ENCODE measurements at regions not wholly inside any gene's neighbourhood (a gene's known extent, or its start where the extent isn't known, plus 50 kb on each side); places are given as distances from the start of the nearest gene placed in this dataset.

DNA sequence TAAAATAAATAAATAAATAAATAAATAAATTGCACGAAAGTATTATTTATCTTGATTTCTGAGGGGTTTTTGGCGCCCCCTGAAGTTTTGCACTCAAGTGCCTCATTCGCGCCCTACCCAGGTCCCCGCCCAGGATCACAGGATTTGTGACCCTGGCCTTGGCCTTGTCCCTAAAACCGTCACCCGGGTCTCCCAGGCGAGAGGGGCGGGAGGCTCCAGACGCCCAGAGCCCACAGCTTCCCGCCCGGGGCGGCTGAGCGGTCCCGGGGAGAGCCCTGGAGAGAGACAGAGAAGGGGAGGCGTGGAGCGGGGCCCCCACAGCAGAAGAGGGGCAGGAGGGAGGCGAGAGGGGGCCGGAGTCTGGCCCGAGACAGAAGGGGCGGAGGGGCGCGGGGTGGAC, 91.8 kb upstream of the CASZ1 start:
- no TSS peak for BruUV-seq (replicated peaks)
- 30% methylated on average over 12 of the region's 23 CpGs for WGBS (ENCODE audit: insufficient coverage, insufficient replicate concordance, low lambda C conversion rate, missing lambda C conversion rate)
- ChIA-PET RAD21 (ENCODE audit: unreplicated experiment) (no interaction called here), SMC1A (ENCODE audit: uncharacterized antibody, unreplicated experiment) (no interaction called here), CTCF (no interaction called here), POLR2A (no interaction called here)
- H3K4me3 ChIP-seq, result no peak overlapping the region
- no peak for DNase-seq (ENCODE audit: low read depth, low spot score)
- H3K27me3 ChIP-seq (replicated peaks in 1 of 2; ENCODE audit: control insufficient read depth in 2 of 2, insufficient read depth in 2 of 2, low read length in 1 of 2), result peaks cover 0 to 3% of the 10 kb centered on the region in 2 experiments; a peak in 2 of 4 replicates
- H3K9ac ChIP-seq (ENCODE audit: control insufficient read depth, insufficient read depth, low read length), result no peak overlapping the region
- H3K36me3 ChIP-seq (ENCODE audit: control insufficient read depth in 2 of 2, insufficient read depth in 2 of 2, low read length in 1 of 2), result no peaks in the 10 kb centered on the region
- intact Hi-C loops (cut with micrococcal nuclease; ENCODE audit: unreplicated experiment), result no loop called here
- no peak overlapping the region for H3K4me2 ChIP-seq (ENCODE audit: control insufficient read depth, insufficient read depth)
- H2AFZ ChIP-seq (ENCODE audit: control insufficient read depth, low read depth, low read length), result no peak overlapping the region
- TF ChIP-seq FOXK2 (IDR thresholded peaks at IDR 0.05) (no peak), RAD21 (IDR thresholded peaks at IDR 0.05; ENCODE audit: insufficient read depth, low read depth, low read length) (no peak), CHD4 (IDR thresholded peaks at IDR 0.05) (no peak), MEF2B (IDR thresholded peaks at IDR 0.05; ENCODE audit: partially characterized antibody, poor library complexity, severe bottlenecking) (no peak), KDM1A (IDR thresholded peaks at IDR 0.05; ENCODE audit: borderline replicate concordance) (no peak), POLR2A (IDR thresholded peaks at IDR 0.05; ENCODE audit: low read depth, low read length) (no peak), RB1 (IDR thresholded peaks at IDR 0.05; ENCODE audit: borderline replicate concordance) (no peak), DPF2 (IDR thresholded peaks at IDR 0.05) (no peak), SUZ12 (IDR thresholded peaks at IDR 0.05; ENCODE audit: unreplicated experiment) (no peak), GATAD2B (conservative IDR thresholded peaks at IDR 0.05; ENCODE audit: low read depth) (no peak), IKZF1 (conservative IDR thresholded peaks at IDR 0.05) (no peak)
- TF ChIP-seq, protein P1, sequence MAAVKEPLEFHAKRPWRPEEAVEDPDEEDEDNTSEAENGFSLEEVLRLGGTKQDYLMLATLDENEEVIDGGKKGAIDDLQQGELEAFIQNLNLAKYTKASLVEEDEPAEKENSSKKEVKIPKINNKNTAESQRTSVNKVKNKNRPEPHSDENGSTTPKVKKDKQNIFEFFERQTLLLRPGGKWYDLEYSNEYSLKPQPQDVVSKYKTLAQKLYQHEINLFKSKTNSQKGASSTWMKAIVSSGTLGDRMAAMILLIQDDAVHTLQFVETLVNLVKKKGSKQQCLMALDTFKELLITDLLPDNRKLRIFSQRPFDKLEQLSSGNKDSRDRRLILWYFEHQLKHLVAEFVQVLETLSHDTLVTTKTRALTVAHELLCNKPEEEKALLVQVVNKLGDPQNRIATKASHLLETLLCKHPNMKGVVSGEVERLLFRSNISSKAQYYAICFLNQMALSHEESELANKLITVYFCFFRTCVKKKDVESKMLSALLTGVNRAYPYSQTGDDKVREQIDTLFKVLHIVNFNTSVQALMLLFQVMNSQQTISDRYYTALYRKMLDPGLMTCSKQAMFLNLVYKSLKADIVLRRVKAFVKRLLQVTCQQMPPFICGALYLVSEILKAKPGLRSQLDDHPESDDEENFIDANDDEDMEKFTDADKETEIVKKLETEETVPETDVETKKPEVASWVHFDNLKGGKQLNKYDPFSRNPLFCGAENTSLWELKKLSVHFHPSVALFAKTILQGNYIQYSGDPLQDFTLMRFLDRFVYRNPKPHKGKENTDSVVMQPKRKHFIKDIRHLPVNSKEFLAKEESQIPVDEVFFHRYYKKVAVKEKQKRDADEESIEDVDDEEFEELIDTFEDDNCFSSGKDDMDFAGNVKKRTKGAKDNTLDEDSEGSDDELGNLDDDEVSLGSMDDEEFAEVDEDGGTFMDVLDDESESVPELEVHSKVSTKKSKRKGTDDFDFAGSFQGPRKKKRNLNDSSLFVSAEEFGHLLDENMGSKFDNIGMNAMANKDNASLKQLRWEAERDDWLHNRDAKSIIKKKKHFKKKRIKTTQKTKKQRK (IDR thresholded peaks at IDR 0.05; ENCODE audit: low read depth, low read length), result no peak
- TF ChIP-seq, protein P2, sequence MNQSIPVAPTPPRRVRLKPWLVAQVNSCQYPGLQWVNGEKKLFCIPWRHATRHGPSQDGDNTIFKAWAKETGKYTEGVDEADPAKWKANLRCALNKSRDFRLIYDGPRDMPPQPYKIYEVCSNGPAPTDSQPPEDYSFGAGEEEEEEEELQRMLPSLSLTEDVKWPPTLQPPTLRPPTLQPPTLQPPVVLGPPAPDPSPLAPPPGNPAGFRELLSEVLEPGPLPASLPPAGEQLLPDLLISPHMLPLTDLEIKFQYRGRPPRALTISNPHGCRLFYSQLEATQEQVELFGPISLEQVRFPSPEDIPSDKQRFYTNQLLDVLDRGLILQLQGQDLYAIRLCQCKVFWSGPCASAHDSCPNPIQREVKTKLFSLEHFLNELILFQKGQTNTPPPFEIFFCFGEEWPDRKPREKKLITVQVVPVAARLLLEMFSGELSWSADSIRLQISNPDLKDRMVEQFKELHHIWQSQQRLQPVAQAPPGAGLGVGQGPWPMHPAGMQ (IDR thresholded peaks at IDR 0.05; ENCODE audit: borderline replicate concordance), result no peak
- in situ Hi-C loops (cut with MboI), result no loop called here
- no peaks in the 10 kb centered on the region for H3K4me1 ChIP-seq (ENCODE audit: control insufficient read depth, insufficient read depth, low read length)
- H3K9me3 ChIP-seq (replicated peaks; ENCODE audit: control insufficient read depth, insufficient read depth, low read length), result no peaks in the 10 kb centered on the region
- H3K79me2 ChIP-seq (ENCODE audit: control insufficient read depth, insufficient read depth, low read length), result no peaks in the 10 kb centered on the region
- no peak for FAIRE-seq
- ATAC-seq, result no peak
- H3K27ac ChIP-seq (ENCODE audit: control insufficient read depth, insufficient read depth), result no peak overlapping the region
- H4K20me1 ChIP-seq (ENCODE audit: control insufficient read depth, insufficient read depth), result no peaks in the 10 kb centered on the region

Data from GM12878 (cell line).